ENCODE measurements at regions not wholly inside any gene's neighbourhood (a gene's known extent, or its start where the extent isn't known, plus 50 kb on each side); places are given as distances from the start of the nearest gene placed in this dataset.

DNA sequence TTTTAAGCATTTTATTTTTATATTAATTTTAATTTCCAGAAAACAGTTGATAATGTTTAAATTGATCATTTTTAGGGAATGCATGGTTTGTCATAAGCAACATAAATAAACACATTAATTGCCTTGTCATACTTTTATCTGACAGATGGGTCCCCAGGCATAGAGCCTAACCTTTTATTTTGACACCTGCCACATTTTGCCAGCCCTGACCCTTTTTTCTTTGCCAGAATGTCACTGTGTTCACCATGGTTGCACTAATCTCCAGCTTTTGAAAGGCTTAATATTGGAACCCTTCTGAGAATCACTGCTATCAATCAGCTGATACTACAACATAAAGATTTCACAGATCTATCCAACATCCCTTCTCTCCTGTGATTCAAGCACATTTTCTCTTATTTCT lies 56.0 kb upstream of the DPYD start:
- no peak for DNase-seq (ENCODE audit: low read depth)

Measured in forelimb muscle (tissue), 1 donor.